Neural cell (in vitro differentiated cells): ENCODE measurements at regions not wholly inside any gene's neighbourhood (a gene's known extent, or its start where the extent isn't known, plus 50 kb on each side); places are given as distances from the start of the nearest gene placed in this dataset.

Experiments used
- H2AFZ ChIP-seq: fragments of 200-600, 300-800 bp; sonication (generic), shearing (Covaris generic); 2 replicates; pipeline ENCODE4 v1.6.0; 2014; ENCODE audit warnings: low read depth, mild to moderate bottlenecking, antibody characterized with exemption, low read length, moderate library complexity
- H3F3A ChIP-seq: fragments of 200-600 bp; shearing (Covaris generic); 2 replicates; pipeline ENCODE4 v1.6.1; 2016; ENCODE audit warnings: mild to moderate bottlenecking, moderate library complexity, mixed read lengths, antibody characterized with exemption, low read length; ENCODE audit not compliant: insufficient read depth, poor library complexity, severe bottlenecking
- H3K27ac ChIP-seq: fragments of 200-600, 300-800 bp; sonication (generic), shearing (Covaris generic); 2 replicates; pipeline ENCODE4 v1.5.1; 2014; ENCODE audit warnings: mild to moderate bottlenecking, low read length, moderate library complexity
- H3K27me3 ChIP-seq: fragments of 300-800, 200-600 bp; sonication (generic), shearing (Covaris generic); 2 replicates; pipeline ENCODE4 v1.6.0; 2014; ENCODE audit warnings: mild to moderate bottlenecking, low read depth, low read length, moderate library complexity; ENCODE audit not compliant: insufficient read depth
- H3K36me3 ChIP-seq: fragments of 300-800, 200-600 bp; sonication (generic), shearing (Covaris generic); 2 replicates; pipeline ENCODE4 v1.5.1; 2014; ENCODE audit warnings: mild to moderate bottlenecking, antibody characterized with exemption, low read length, moderate library complexity; ENCODE audit not compliant: insufficient read depth
- H3K4me2 ChIP-seq: fragments of 300-800, 200-600 bp; sonication (generic), shearing (Covaris generic); 2 replicates; pipeline ENCODE4 v1.6.0; 2014; ENCODE audit warnings: mild to moderate bottlenecking, low read length
- H3K4me3 ChIP-seq: fragments of 300-800, 200-600 bp; sonication (generic), shearing (Covaris generic); 2 replicates; pipeline ENCODE4 v1.5.1; 2014; ENCODE audit warnings: mild to moderate bottlenecking, low read length, moderate library complexity
- H3K79me2 ChIP-seq: fragments of 200-600 bp; shearing (Covaris generic); replicated peaks from 2 replicates; pipeline ENCODE4 v1.6.0; 2014; ENCODE audit warnings: mild to moderate bottlenecking, low read length, moderate library complexity; ENCODE audit not compliant: insufficient read depth
- H3K9ac ChIP-seq: fragments of 300-800, 200-600 bp; sonication (generic), shearing (Covaris generic); 2 replicates; pipeline ENCODE4 v1.6.1; 2016; ENCODE audit warnings: mild to moderate bottlenecking, low read length, mixed read lengths
- H3K9me2 ChIP-seq: fragments of 200-600 bp; shearing (Covaris generic); 2 replicates; pipeline ENCODE4 v1.6.1; 2016; ENCODE audit warnings: mild to moderate bottlenecking, low read length, mixed read lengths; ENCODE audit not compliant: insufficient read depth
- H3K9me3 ChIP-seq: fragments of 200-600, 300-800 bp; sonication (generic), shearing (Covaris generic); 2 replicates; pipeline ENCODE4 v1.6.1; 2016; ENCODE audit warnings: mild to moderate bottlenecking, mixed run types, low read length, moderate library complexity, mixed read lengths
- H4K20me1 ChIP-seq: fragments of 200-600 bp; shearing (Covaris generic); 2 replicates; pipeline ENCODE4 v1.6.1; 2016; ENCODE audit warnings: mild to moderate bottlenecking, mixed run types; ENCODE audit not compliant: insufficient read depth
- EP300 ChIP-seq: fragments of 450-650 bp; conservative IDR thresholded peaks from 2 replicates; pipeline ENCODE4 v1.6.1; 2014; ENCODE audit warnings: antibody characterized with exemption, mild to moderate bottlenecking, moderate library complexity; ENCODE audit not compliant: poor library complexity, severe bottlenecking
- EZH2 ChIP-seq: fragments of 200-600, 300-800 bp; shearing (Covaris generic), sonication (generic); IDR thresholded peaks from 2 replicates; pipeline ENCODE4 v1.6.1; 2014; ENCODE audit warnings: antibody characterized with exemption, low read length, borderline replicate concordance, mild to moderate bottlenecking; ENCODE audit not compliant: insufficient read depth, poor library complexity, severe bottlenecking
- MXI1 ChIP-seq: fragments of 450-650 bp; conservative IDR thresholded peaks from 2 replicates; pipeline ENCODE4 v1.6.1; 2014; ENCODE audit warnings: antibody characterized with exemption, mild to moderate bottlenecking; ENCODE audit not compliant: poor library complexity, severe bottlenecking
- POLR2AphosphoS5 ChIP-seq: IDR thresholded peaks from 2 replicates; pipeline ENCODE4 v1.6.1; 2012
- RAD21 ChIP-seq: fragments of 450-650 bp; conservative IDR thresholded peaks from 2 replicates; pipeline ENCODE4 v1.6.1; 2014; ENCODE audit warnings: antibody characterized with exemption, mild to moderate bottlenecking, moderate library complexity
- SMC3 ChIP-seq: fragments of 450-650 bp; conservative IDR thresholded peaks from 2 replicates; pipeline ENCODE4 v1.6.1; 2014; ENCODE audit warnings: antibody characterized with exemption, mild to moderate bottlenecking, moderate library complexity; ENCODE audit not compliant: poor library complexity
- TAF1 ChIP-seq: IDR thresholded peaks from 2 replicates; pipeline ENCODE4 v1.6.1; 2012; ENCODE audit warnings: low read depth
- TF ChIP-seq, protein P1 (sequence below): fragments of 450-650 bp; IDR thresholded peaks from 2 replicates; pipeline ENCODE4 v1.5.1; 2014; ENCODE audit warnings: antibody characterized with exemption, mild to moderate bottlenecking, moderate library complexity; ENCODE audit not compliant: poor library complexity, severe bottlenecking
- TF ChIP-seq, protein P2 (sequence below): IDR thresholded peaks from 2 replicates; pipeline ENCODE4 v1.6.1; 2012; ENCODE audit warnings: borderline replicate concordance

DNA sequence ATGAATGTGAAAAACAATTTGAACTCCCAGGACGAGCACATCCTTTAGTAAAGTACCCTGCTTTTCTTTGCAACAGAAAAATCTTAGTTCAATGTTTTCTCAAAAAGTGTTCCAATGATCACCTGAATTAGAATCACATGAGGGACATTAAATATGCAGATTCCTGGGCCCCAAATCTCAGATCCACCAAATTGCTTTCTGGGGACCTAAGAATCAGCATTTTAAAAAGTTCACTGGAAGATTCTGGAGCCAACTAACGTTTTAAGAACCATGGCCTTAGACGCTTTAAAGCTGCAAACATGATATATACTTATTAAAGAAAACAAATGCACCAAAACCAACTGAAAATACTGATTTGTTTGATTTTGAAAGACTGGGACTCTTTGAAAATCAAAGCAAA is 143.4 kb upstream of the TMEM168 start:
- Histone ChIP-seq H3F3A (no peaks in the 10 kb centered on the region), H2AFZ (no peak overlapping the region), H3K4me2 (no peak overlapping the region), H4K20me1 (no peaks in the 10 kb centered on the region), H3K36me3 (peaks cover 14% of the 10 kb centered on the region), H3K27ac (no peak overlapping the region), H3K9me2 (no peaks in the 10 kb centered on the region), H3K27me3 (no peaks in the 10 kb centered on the region), H3K9ac (no peak overlapping the region), H3K79me2 (peaks cover 92% of the 10 kb centered on the region), H3K4me3 (no peak overlapping the region), H3K9me3 (no peaks in the 10 kb centered on the region)
- TF ChIP-seq EZH2 (no peak), RAD21 (no peak), SMC3 (no peak), TAF1 (no peak), POLR2AphosphoS5 (no peak), EP300 (no peak), MXI1 (no peak)
- TF ChIP-seq, protein P1, sequence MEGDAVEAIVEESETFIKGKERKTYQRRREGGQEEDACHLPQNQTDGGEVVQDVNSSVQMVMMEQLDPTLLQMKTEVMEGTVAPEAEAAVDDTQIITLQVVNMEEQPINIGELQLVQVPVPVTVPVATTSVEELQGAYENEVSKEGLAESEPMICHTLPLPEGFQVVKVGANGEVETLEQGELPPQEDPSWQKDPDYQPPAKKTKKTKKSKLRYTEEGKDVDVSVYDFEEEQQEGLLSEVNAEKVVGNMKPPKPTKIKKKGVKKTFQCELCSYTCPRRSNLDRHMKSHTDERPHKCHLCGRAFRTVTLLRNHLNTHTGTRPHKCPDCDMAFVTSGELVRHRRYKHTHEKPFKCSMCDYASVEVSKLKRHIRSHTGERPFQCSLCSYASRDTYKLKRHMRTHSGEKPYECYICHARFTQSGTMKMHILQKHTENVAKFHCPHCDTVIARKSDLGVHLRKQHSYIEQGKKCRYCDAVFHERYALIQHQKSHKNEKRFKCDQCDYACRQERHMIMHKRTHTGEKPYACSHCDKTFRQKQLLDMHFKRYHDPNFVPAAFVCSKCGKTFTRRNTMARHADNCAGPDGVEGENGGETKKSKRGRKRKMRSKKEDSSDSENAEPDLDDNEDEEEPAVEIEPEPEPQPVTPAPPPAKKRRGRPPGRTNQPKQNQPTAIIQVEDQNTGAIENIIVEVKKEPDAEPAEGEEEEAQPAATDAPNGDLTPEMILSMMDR: no peak
- TF ChIP-seq, protein P2, sequence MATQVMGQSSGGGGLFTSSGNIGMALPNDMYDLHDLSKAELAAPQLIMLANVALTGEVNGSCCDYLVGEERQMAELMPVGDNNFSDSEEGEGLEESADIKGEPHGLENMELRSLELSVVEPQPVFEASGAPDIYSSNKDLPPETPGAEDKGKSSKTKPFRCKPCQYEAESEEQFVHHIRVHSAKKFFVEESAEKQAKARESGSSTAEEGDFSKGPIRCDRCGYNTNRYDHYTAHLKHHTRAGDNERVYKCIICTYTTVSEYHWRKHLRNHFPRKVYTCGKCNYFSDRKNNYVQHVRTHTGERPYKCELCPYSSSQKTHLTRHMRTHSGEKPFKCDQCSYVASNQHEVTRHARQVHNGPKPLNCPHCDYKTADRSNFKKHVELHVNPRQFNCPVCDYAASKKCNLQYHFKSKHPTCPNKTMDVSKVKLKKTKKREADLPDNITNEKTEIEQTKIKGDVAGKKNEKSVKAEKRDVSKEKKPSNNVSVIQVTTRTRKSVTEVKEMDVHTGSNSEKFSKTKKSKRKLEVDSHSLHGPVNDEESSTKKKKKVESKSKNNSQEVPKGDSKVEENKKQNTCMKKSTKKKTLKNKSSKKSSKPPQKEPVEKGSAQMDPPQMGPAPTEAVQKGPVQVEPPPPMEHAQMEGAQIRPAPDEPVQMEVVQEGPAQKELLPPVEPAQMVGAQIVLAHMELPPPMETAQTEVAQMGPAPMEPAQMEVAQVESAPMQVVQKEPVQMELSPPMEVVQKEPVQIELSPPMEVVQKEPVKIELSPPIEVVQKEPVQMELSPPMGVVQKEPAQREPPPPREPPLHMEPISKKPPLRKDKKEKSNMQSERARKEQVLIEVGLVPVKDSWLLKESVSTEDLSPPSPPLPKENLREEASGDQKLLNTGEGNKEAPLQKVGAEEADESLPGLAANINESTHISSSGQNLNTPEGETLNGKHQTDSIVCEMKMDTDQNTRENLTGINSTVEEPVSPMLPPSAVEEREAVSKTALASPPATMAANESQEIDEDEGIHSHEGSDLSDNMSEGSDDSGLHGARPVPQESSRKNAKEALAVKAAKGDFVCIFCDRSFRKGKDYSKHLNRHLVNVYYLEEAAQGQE: no peak

DNA sequence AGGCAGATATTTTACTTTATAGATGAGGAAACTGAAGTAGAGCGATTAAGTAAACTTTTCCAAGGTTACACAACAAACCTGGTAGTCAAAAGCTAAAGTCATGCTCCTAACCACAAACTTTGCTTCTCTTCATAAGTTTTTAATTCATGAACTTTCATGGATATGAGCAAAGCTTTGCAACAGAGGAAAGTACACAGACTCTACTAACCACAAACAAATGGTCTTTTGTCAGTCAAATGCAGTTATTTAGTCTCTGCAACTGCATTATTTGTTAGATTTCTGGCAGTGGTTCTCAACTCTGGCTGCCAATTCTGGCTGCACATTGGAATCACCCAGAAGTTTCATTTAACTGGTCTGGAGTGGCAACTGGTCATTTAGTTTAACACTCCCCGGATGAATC is 140.6 kb upstream of the TMEM168 start:
- no peaks in the 10 kb centered on the region for H4K20me1 ChIP-seq
- H3K4me3 ChIP-seq: no peak overlapping the region
- H3K36me3 ChIP-seq: peaks cover 14% of the 10 kb centered on the region
- H3K9me3 ChIP-seq: no peaks in the 10 kb centered on the region
- TF ChIP-seq, protein P2: no peak
- TF ChIP-seq EP300 (no peak), SMC3 (no peak), POLR2AphosphoS5 (no peak), EZH2 (no peak), RAD21 (no peak), MXI1 (no peak), TAF1 (no peak)
- TF ChIP-seq, protein P1: no peak
- peaks cover 78% of the 10 kb centered on the region for H3K79me2 ChIP-seq
- no peak overlapping the region for H3K9ac ChIP-seq
- H2AFZ ChIP-seq: no peak overlapping the region
- no peaks in the 10 kb centered on the region for H3K27me3 ChIP-seq
- H3K4me2 ChIP-seq: no peak overlapping the region
- H3K9me2 ChIP-seq: no peaks in the 10 kb centered on the region
- H3F3A ChIP-seq: no peaks in the 10 kb centered on the region
- H3K27ac ChIP-seq: no peak overlapping the region
